Liver (tissue), 8 donors: ENCODE measurements at regions not wholly inside any gene's neighbourhood (a gene's known extent, or its start where the extent isn't known, plus 50 kb on each side); places are given as distances from the start of the nearest gene placed in this dataset.

Experiments
- DNase-seq: peaks from one replicate; pipeline ENCODE4 v3.0.0-alpha.2; 2017; ENCODE audit warnings: low spot score
- H3K27ac ChIP-seq, 2 donors: one replicate each; pipeline ENCODE4 v1.7.0; 2013; ENCODE audit warnings: inconsistent platforms in 2 of 2, low read length in 2 of 2, control low read depth in 1 of 2, low read depth in 1 of 2, mild to moderate bottlenecking in 1 of 2
- H3K27me3 ChIP-seq, 4 donors: one replicate each; pipeline versions ENCODE4 v1.6.1 to v1.7.0; 2013; ENCODE audit warnings: low read length in 3 of 4, inconsistent platforms in 1 of 4, mild to moderate bottlenecking in 1 of 4, moderate library complexity in 1 of 4; ENCODE audit not compliant: control insufficient read depth in 4 of 4, insufficient read depth in 4 of 4
- H3K36me3 ChIP-seq, 4 donors: one replicate each; pipeline versions ENCODE4 v1.6.1 to v1.7.0; 2013; ENCODE audit warnings: low read length in 3 of 4, mild to moderate bottlenecking in 3 of 4, low read depth in 1 of 4, moderate library complexity in 1 of 4; ENCODE audit not compliant: control insufficient read depth in 4 of 4, insufficient read depth in 3 of 4
- H3K4me1 ChIP-seq, 4 donors: one replicate each; pipeline versions ENCODE4 v1.6.1 to v1.7.0; 2013; ENCODE audit warnings: low read length in 3 of 4, mild to moderate bottlenecking in 3 of 4, moderate library complexity in 1 of 4; ENCODE audit not compliant: control insufficient read depth in 4 of 4, insufficient read depth in 4 of 4
- H3K4me3 ChIP-seq, 3 donors: one replicate each; pipeline versions ENCODE4 v1.6.1 to v1.7.0; 2013; ENCODE audit warnings: low read length in 3 of 3, control low read depth in 1 of 3, low read depth in 1 of 3, mild to moderate bottlenecking in 1 of 3
- H3K9ac ChIP-seq, 2 donors: one replicate each; pipeline ENCODE4 v1.7.0; 2013; ENCODE audit warnings: low read length in 2 of 2, mild to moderate bottlenecking in 2 of 2, moderate library complexity in 2 of 2, control low read depth in 1 of 2, low read depth in 1 of 2
- H3K9me3 ChIP-seq, 4 donors: one replicate each; pipeline versions ENCODE4 v1.6.1 to v1.7.0; 2013; ENCODE audit warnings: low read length in 3 of 4; ENCODE audit not compliant: control insufficient read depth in 4 of 4
- ATF3 ChIP-seq: IDR thresholded peaks from 2 replicates; pipeline ENCODE4 v1.6.1; 2016; ENCODE audit warnings: antibody characterized with exemption
- CTCF ChIP-seq: fragments of 150-350 bp; IDR thresholded peaks from 2 replicates; pipeline ENCODE4 v1.5.1; 2017; ENCODE audit warnings: improper control_type of control experiment, low read depth, low read length; ENCODE audit not compliant: missing input control
- EGR1 ChIP-seq, 2 donors: IDR thresholded peaks; 2 replicates each; pipeline ENCODE4 v1.6.1; 2016 to 2018; ENCODE audit warnings: antibody characterized with exemption in 2 of 2, low read depth in 2 of 2
- FOXA1 ChIP-seq: IDR thresholded peaks from 2 replicates; pipeline ENCODE4 v1.6.1; 2016; ENCODE audit warnings: antibody characterized with exemption
- FOXA2 ChIP-seq: IDR thresholded peaks from 2 replicates; pipeline ENCODE4 v1.6.1; 2016; ENCODE audit warnings: antibody characterized with exemption
- GABPA ChIP-seq, 2 donors: IDR thresholded peaks in 1 of 2; conservative IDR thresholded peaks in 1 of 2; 2 replicates each; pipeline ENCODE4 v1.6.1; 2016; ENCODE audit warnings: antibody characterized with exemption in 2 of 2, mild to moderate bottlenecking in 1 of 2, moderate library complexity in 1 of 2
- HNF4A ChIP-seq, 2 donors: conservative IDR thresholded peaks; 2 replicates each; pipeline ENCODE4 v1.6.1; 2016; ENCODE audit warnings: antibody characterized with exemption in 2 of 2, mild to moderate bottlenecking in 2 of 2
- HNF4G ChIP-seq: IDR thresholded peaks from 2 replicates; pipeline ENCODE4 v1.6.1; 2016; ENCODE audit warnings: antibody characterized with exemption
- JUND ChIP-seq, 2 donors: IDR thresholded peaks; 2 replicates each; pipeline ENCODE4 v1.6.1; 2016; ENCODE audit warnings: antibody characterized with exemption in 2 of 2
- MAX ChIP-seq: IDR thresholded peaks from 2 replicates; pipeline ENCODE4 v1.6.1; 2016; ENCODE audit warnings: antibody characterized with exemption
- NR2F2 ChIP-seq: IDR thresholded peaks from 2 replicates; pipeline ENCODE4 v1.6.1; 2016; ENCODE audit warnings: antibody characterized with exemption
- RAD21 ChIP-seq, 2 donors: IDR thresholded peaks; 2 replicates each; pipeline ENCODE4 v1.6.1; 2016; ENCODE audit warnings: antibody characterized with exemption in 2 of 2, mild to moderate bottlenecking in 2 of 2
- REST ChIP-seq: IDR thresholded peaks from 2 replicates; pipeline ENCODE4 v1.6.1; 2016; ENCODE audit warnings: antibody characterized with exemption, mild to moderate bottlenecking
- RXRA ChIP-seq, 2 donors: IDR thresholded peaks; 2 replicates each; pipeline ENCODE4 v1.6.1; 2017 to 2018; ENCODE audit warnings: antibody characterized with exemption in 2 of 2, mild to moderate bottlenecking in 1 of 2
- SP1 ChIP-seq: IDR thresholded peaks from 2 replicates; pipeline ENCODE4 v1.6.1; 2018; ENCODE audit warnings: antibody characterized with exemption, mild to moderate bottlenecking
- TAF1 ChIP-seq: conservative IDR thresholded peaks from 2 replicates; pipeline ENCODE4 v1.6.1; 2016; ENCODE audit warnings: antibody characterized with exemption, mild to moderate bottlenecking
- YY1 ChIP-seq: IDR thresholded peaks from 2 replicates; pipeline ENCODE4 v1.6.1; 2016; ENCODE audit warnings: antibody characterized with exemption, mild to moderate bottlenecking
- ZBTB33 ChIP-seq: IDR thresholded peaks from 2 replicates; pipeline ENCODE4 v1.6.1; 2016; ENCODE audit warnings: antibody characterized with exemption
- WGBS: extraction: QIAGEN DNeasy Blood & Tissue Kit; methylation state at CpG from one replicate; pipeline ENCODE4 v1.1.7; 2013; 5-methylcytosine and 5-hydroxymethylcytosine counted together
- donor health status: healthy.
- donor health status: healthy.
- donor health status: healthy.
- donor health status: healthy.
- donor health status: healthy.

- Histone ChIP-seq H3K27ac (no peak overlapping the region), H3K9ac (no peak overlapping the region), H3K4me1 (peaks cover 0 to 4% (median 3%) of the 10 kb centered on the region in 4 donors), H3K4me3 (no peak overlapping the region), H3K9me3 (no peaks in the 10 kb centered on the region), H3K36me3 (no peaks in the 10 kb centered on the region), H3K27me3 (peaks cover 0 to 2% (median 0%) of the 10 kb centered on the region in 4 donors)
- no peak for DNase-seq
- WGBS: 87% methylated on average over 10 of the region's 10 CpGs
- TF ChIP-seq CTCF (no peak), HNF4G (no peak), EGR1 (IDR thresholded peaks at IDR 0.05; ENCODE audit: low read depth in 2 of 2) (no peak), REST (no peak), JUND (IDR thresholded peaks at IDR 0.05) (no peak), FOXA2 (no peak), HNF4A (conservative IDR thresholded peaks at IDR 0.05) (no peak), TAF1 (no peak), SP1 (no peak), RAD21 (IDR thresholded peaks at IDR 0.05) (no peak)
Observed at GRCh38 chr2:120677221-120677620, 58.4 kb upstream of the GLI2 start.

- Histone ChIP-seq H3K27ac (no peak overlapping the region), H3K27me3 (peaks cover 0 to 2% (median 0%) of the 10 kb centered on the region in 4 donors), H3K4me3 (no peak overlapping the region), H3K9me3 (no peaks in the 10 kb centered on the region), H3K36me3 (no peaks in the 10 kb centered on the region), H3K4me1 (peaks cover 0 to 4% (median 3%) of the 10 kb centered on the region in 4 donors), H3K9ac (no peak overlapping the region)
- no peak for TF ChIP-seq SP1
- no peak for TF ChIP-seq HNF4A (conservative IDR thresholded peaks at IDR 0.05)
- no peak for TF ChIP-seq CTCF
- TF ChIP-seq ZBTB33: no peak
- no peak for TF ChIP-seq RXRA (IDR thresholded peaks at IDR 0.05)
- no peak for TF ChIP-seq GABPA (IDR thresholded peaks at IDR 0.05 in 1 of 2, conservative IDR thresholded peaks at IDR 0.05 in 1 of 2)
- no peak for TF ChIP-seq JUND (IDR thresholded peaks at IDR 0.05)
- TF ChIP-seq ATF3: no peak
- TF ChIP-seq NR2F2: no peak
- TF ChIP-seq YY1: no peak
- no peak for TF ChIP-seq REST
- TF ChIP-seq RAD21 (IDR thresholded peaks at IDR 0.05): no peak
- no peak for TF ChIP-seq FOXA1
- TF ChIP-seq HNF4G: no peak
- TF ChIP-seq MAX: no peak
- TF ChIP-seq TAF1: no peak
- WGBS: 73% methylated on average over 4 of the region's 4 CpGs
- no peak for DNase-seq
Observed at GRCh38 chr2:120677696-120678247, 57.9 kb upstream of the GLI2 start.
